AG20443 (cell line): ENCODE measurements at regions not wholly inside any gene's neighbourhood (a gene's known extent, or its start where the extent isn't known, plus 50 kb on each side); places are given as distances from the start of the nearest gene placed in this dataset.
A peak's percentile ranks its signal among the peaks of the same experiment; 100 is the strongest.
"Not testable (repeated sequence)": the region's sequence is repeated elsewhere in the genome, so short reads cannot be mapped to it uniquely, and the experiment has no call there.

Experiments used
- DNase-seq: peaks from one replicate; pipeline ENCODE4 v3.0.0; 2012; ENCODE audit warnings: low spot score, mixed read lengths

- DNase-seq: no peak
These were observed 55.9 kb downstream of the ZBTB18 start for GRCh38 chr1:244106837-244107493.

GRCh38 chr1:244111027-244111426, 59.9 kb downstream of the ZBTB18 start:
- no peak for DNase-seq

- no peak for DNase-seq
These were observed 61.0 kb downstream of the ZBTB18 start for GRCh38 chr1:244112041-244112440.

- peak; percentile 52 for DNase-seq
These were observed 61.6 kb downstream of the ZBTB18 start for GRCh38 chr1:244112636-244113035.

- DNase-seq: peak; percentile 62
These were observed 62.6 kb downstream of the ZBTB18 start for GRCh38 chr1:244113532-244114320.

GRCh38 chr1:244114892-244115291, 63.8 kb downstream of the ZBTB18 start:
- no peak for DNase-seq

GRCh38 chr1:244116946-244117345, 65.9 kb downstream of the ZBTB18 start:
- no peak for DNase-seq

GRCh38 chr1:244118109-244118761, 67.2 kb downstream of the ZBTB18 start:
- DNase-seq: no peak

GRCh38 chr1:244128591-244129383, 77.7 kb downstream of the ZBTB18 start:
- no peak for DNase-seq

GRCh38 chr1:244137276-244137675, 86.2 kb downstream of the ZBTB18 start:
- no peak for DNase-seq

GRCh38 chr1:244137725-244138124, 86.6 kb downstream of the ZBTB18 start:
- DNase-seq: peak; percentile 33

GRCh38 chr1:244138399-244138798, 87.3 kb downstream of the ZBTB18 start:
- DNase-seq: no peak

GRCh38 chr1:244139655-244140054, 88.6 kb downstream of the ZBTB18 start:
- DNase-seq: no peak

GRCh38 chr1:244140420-244140819, 89.3 kb downstream of the ZBTB18 start:
- DNase-seq: no peak

- DNase-seq: no peak
These were observed 93.0 kb downstream of the ZBTB18 start for GRCh38 chr1:244144053-244144452.

GRCh38 chr1:244150071-244150470, 99.0 kb downstream of the ZBTB18 start:
- peak; percentile 25 for DNase-seq

GRCh38 chr1:244150665-244151064, 99.6 kb downstream of the ZBTB18 start:
- no peak for DNase-seq

GRCh38 chr1:244151537-244151936, 100.5 kb downstream of the ZBTB18 start:
- DNase-seq: no peak

GRCh38 chr1:244154508-244154871, 103.4 kb downstream of the ZBTB18 start:
- DNase-seq: no peak

- DNase-seq: no peak
These were observed 103.9 kb downstream of the ZBTB18 start for GRCh38 chr1:244154872-244155531.

- no peak for DNase-seq
These were observed 104.6 kb downstream of the ZBTB18 start for GRCh38 chr1:244155661-244156060.

GRCh38 chr1:244156617-244157016, 105.5 kb downstream of the ZBTB18 start:
- not testable (repeated sequence) for DNase-seq
